ENCODE measurements at regions not wholly inside any gene's neighbourhood (a gene's known extent, or its start where the extent isn't known, plus 50 kb on each side); places are given as distances from the start of the nearest gene placed in this dataset.

GRCh38 chr6:129920103-129920798 is 59.1 kb upstream of the TMEM244 start:
- DNase-seq (ENCODE audit: low read depth), result no peak

- DNase-seq (ENCODE audit: low read depth), result no peak
Measured at GRCh38 chr6:129911732-129912131, 50.6 kb upstream of the TMEM244 start.
